Mesendoderm (in vitro differentiated cells): ENCODE measurements at regions not wholly inside any gene's neighbourhood (a gene's known extent, or its start where the extent isn't known, plus 50 kb on each side); places are given as distances from the start of the nearest gene placed in this dataset.

ENCODE experiments used
- DNase-seq: peaks from one replicate; pipeline ENCODE4 v3.0.0; 2013
- H2AK5ac ChIP-seq: 2 replicates; pipeline ENCODE4 v1.6.1; 2013; ENCODE audit warnings: low read length, inconsistent platforms
- H2BK120ac ChIP-seq: 2 replicates; pipeline ENCODE4 v1.6.1; 2013; ENCODE audit warnings: low read depth, mild to moderate bottlenecking, low read length, moderate library complexity, mixed read lengths
- H2BK15ac ChIP-seq: replicated peaks from 2 replicates; pipeline ENCODE4 v1.6.1; 2013; ENCODE audit warnings: low read depth, mild to moderate bottlenecking, moderate library complexity
- H2BK5ac ChIP-seq: 2 replicates; pipeline ENCODE4 v1.6.1; 2013; ENCODE audit warnings: low read length, inconsistent platforms
- H3K18ac ChIP-seq: 2 replicates; pipeline ENCODE4 v1.6.1; 2013; ENCODE audit warnings: mild to moderate bottlenecking, low read length, mixed read lengths
- H3K23ac ChIP-seq: one replicate; pipeline ENCODE4 v1.6.1; 2013; ENCODE audit warnings: low read length
- H3K27ac ChIP-seq: 2 replicates; pipeline ENCODE4 v1.5.1; 2013; ENCODE audit warnings: low read depth, mild to moderate bottlenecking, inconsistent platforms, low read length, moderate library complexity
- H3K27me3 ChIP-seq: 2 replicates; pipeline ENCODE4 v1.6.1; 2013; ENCODE audit warnings: low read length, control low read depth, mild to moderate bottlenecking, inconsistent platforms; ENCODE audit not compliant: insufficient read depth, poor library complexity
- H3K36me3 ChIP-seq: 2 replicates; pipeline ENCODE4 v1.6.1; 2013; ENCODE audit warnings: low read length, inconsistent platforms; ENCODE audit not compliant: control insufficient read depth, insufficient read depth
- H3K4ac ChIP-seq: one replicate; pipeline ENCODE4 v1.6.1; 2013; ENCODE audit warnings: low read depth, mild to moderate bottlenecking, low read length, moderate library complexity
- H3K4me1 ChIP-seq: 2 replicates; pipeline ENCODE4 v1.6.1; 2013; ENCODE audit warnings: low read depth, low read length, inconsistent platforms; ENCODE audit not compliant: control insufficient read depth
- H3K4me2 ChIP-seq: 2 replicates; pipeline ENCODE4 v1.6.1; 2013; ENCODE audit warnings: low read length
- H3K4me3 ChIP-seq: 2 replicates; pipeline ENCODE4 v1.5.1; 2013; ENCODE audit warnings: mild to moderate bottlenecking, low read length
- H3K56ac ChIP-seq: one replicate; pipeline ENCODE4 v1.6.1; 2013; ENCODE audit warnings: low read length
- H3K79me1 ChIP-seq: 2 replicates; pipeline ENCODE4 v1.6.1; 2013; ENCODE audit warnings: low read length, inconsistent platforms
- H3K79me2 ChIP-seq: 2 replicates; pipeline ENCODE4 v1.6.1; 2013; ENCODE audit warnings: mild to moderate bottlenecking, low read length; ENCODE audit not compliant: control insufficient read depth, insufficient read depth
- H3K9ac ChIP-seq: 2 replicates; pipeline ENCODE4 v1.6.1; 2013; ENCODE audit warnings: low read length, inconsistent platforms
- H4K5ac ChIP-seq: one replicate; pipeline ENCODE4 v1.6.1; 2013; ENCODE audit warnings: low read length
- H4K8ac ChIP-seq: one replicate; pipeline ENCODE4 v1.6.1; 2013; ENCODE audit warnings: low read depth, mild to moderate bottlenecking, control low read depth, low read length, moderate library complexity
- WGBS: extraction: QIAGEN DNeasy Blood & Tissue Kit; methylation state at CpG from one replicate; pipeline ENCODE4 v1.1.7; 2013; ENCODE audit warnings: low lambda C conversion rate, missing lambda C conversion rate; ENCODE audit not compliant: insufficient coverage; ENCODE audit errors: extremely low coverage; 5-methylcytosine and 5-hydroxymethylcytosine counted together

GRCh38 chr13:73672492-73672891 lies 461.7 kb downstream of the KLF12 start:
- Histone ChIP-seq H3K36me3 (no peaks in the 10 kb centered on the region), H2BK120ac (no peak overlapping the region), H2BK15ac (no peak overlapping the region), H4K5ac (no peak overlapping the region), H3K4me3 (no peak overlapping the region), H3K23ac (no peak overlapping the region), H3K4me2 (no peak overlapping the region), H2BK5ac (no peak overlapping the region), H3K27ac (no peak overlapping the region), H3K4me1 (peaks cover 2% of the 10 kb centered on the region), H4K8ac (no peak overlapping the region), H3K56ac (no peak overlapping the region), H3K4ac (no peak overlapping the region), H3K79me1 (no peaks in the 10 kb centered on the region), H3K79me2 (no peaks in the 10 kb centered on the region), H3K9ac (no peak overlapping the region), H3K27me3 (no peaks in the 10 kb centered on the region), H2AK5ac (no peak overlapping the region), H3K18ac (no peak overlapping the region)
- no CpG with 5 or more reads among the region's 3 CpGs for WGBS
- no peak for DNase-seq

GRCh38 chr13:73671732-73672131 lies 462.5 kb downstream of the KLF12 start:
- Histone ChIP-seq H3K4me1 (no peaks in the 10 kb centered on the region), H3K4ac (no peak overlapping the region), H3K27ac (no peak overlapping the region), H3K23ac (no peak overlapping the region), H3K9ac (no peak overlapping the region), H3K4me2 (no peak overlapping the region), H3K79me1 (no peaks in the 10 kb centered on the region), H3K4me3 (no peak overlapping the region), H3K79me2 (no peaks in the 10 kb centered on the region), H2BK5ac (no peak overlapping the region), H3K18ac (no peak overlapping the region), H2AK5ac (no peak overlapping the region), H4K8ac (no peak overlapping the region), H2BK120ac (no peak overlapping the region), H3K27me3 (no peaks in the 10 kb centered on the region), H3K36me3 (no peaks in the 10 kb centered on the region), H3K56ac (no peak overlapping the region), H2BK15ac (no peak overlapping the region), H4K5ac (no peak overlapping the region)
- DNase-seq, result no peak
- no CpG with 5 or more reads among the region's 5 CpGs for WGBS

DNA sequence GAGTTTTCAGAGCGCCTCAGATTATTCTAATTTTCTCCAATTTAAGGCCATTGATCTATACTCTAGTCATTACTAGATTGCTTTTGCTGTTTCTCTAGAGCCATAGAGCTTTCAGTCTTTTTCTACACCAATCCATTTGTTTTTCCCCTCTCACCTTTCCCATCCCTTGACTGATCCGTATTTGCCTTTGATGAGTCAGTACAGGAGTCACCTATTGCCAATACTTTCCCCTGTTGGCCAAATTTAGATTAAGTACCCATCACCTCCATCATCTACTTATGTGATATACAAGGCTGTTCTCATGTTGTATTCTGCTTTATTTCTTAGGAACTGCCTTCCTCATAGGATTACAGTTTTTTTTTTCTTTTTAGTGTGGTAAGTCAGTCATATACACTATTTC lies 463.2 kb downstream of the KLF12 start:
- Histone ChIP-seq H3K4me3 (no peak overlapping the region), H3K18ac (no peak overlapping the region), H3K4ac (no peak overlapping the region), H3K4me2 (no peak overlapping the region), H3K9ac (no peak overlapping the region), H3K56ac (no peak overlapping the region), H2BK5ac (no peak overlapping the region), H2BK15ac (no peak overlapping the region), H3K27ac (no peak overlapping the region), H4K8ac (no peak overlapping the region), H3K36me3 (no peaks in the 10 kb centered on the region), H3K79me1 (no peaks in the 10 kb centered on the region), H3K4me1 (no peaks in the 10 kb centered on the region), H3K27me3 (no peaks in the 10 kb centered on the region), H2AK5ac (no peak overlapping the region), H3K23ac (no peak overlapping the region), H2BK120ac (no peak overlapping the region), H3K79me2 (no peaks in the 10 kb centered on the region), H4K5ac (no peak overlapping the region)
- WGBS, result no CpG with 5 or more reads among the region's 2 CpGs
- no peak for DNase-seq

DNA sequence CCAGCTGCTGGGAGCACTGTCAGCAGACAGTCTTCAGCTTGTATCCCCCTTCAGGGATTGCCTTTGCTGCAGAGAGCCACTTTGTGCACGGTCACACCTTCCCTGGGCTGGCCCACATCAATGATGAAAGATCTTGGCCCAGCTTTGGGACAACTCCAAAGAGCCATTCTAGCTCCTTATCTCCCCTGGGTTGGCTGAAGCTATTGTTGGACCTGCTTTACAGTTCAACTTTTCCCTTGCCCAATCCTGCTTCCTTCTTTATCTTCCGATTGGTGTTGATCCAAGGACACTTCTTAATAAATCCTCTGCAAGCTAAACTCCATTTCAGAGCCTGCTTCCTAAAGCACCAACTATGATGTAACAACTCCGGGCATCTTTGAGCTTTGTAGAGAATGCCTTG lies 466.4 kb downstream of the KLF12 start:
- Histone ChIP-seq H2AK5ac (no peak overlapping the region), H3K79me2 (no peaks in the 10 kb centered on the region), H3K9ac (no peak overlapping the region), H3K27me3 (no peaks in the 10 kb centered on the region), H3K4me1 (no peaks in the 10 kb centered on the region), H2BK15ac (no peak overlapping the region), H3K23ac (no peak overlapping the region), H4K5ac (no peak overlapping the region), H2BK5ac (no peak overlapping the region), H3K4ac (no peak overlapping the region), H3K18ac (no peak overlapping the region), H3K4me2 (no peak overlapping the region), H3K27ac (no peak overlapping the region), H4K8ac (no peak overlapping the region), H3K4me3 (no peak overlapping the region), H3K36me3 (no peaks in the 10 kb centered on the region), H2BK120ac (no peak overlapping the region), H3K56ac (no peak overlapping the region), H3K79me1 (no peaks in the 10 kb centered on the region)
- WGBS, result no CpG with 5 or more reads among the region's 3 CpGs
- no peak for DNase-seq

- Histone ChIP-seq H2BK15ac (no peak overlapping the region), H3K23ac (no peak overlapping the region), H3K4me1 (no peaks in the 10 kb centered on the region), H3K79me2 (no peaks in the 10 kb centered on the region), H4K5ac (no peak overlapping the region), H2AK5ac (no peak overlapping the region), H3K56ac (no peak overlapping the region), H3K27me3 (no peaks in the 10 kb centered on the region), H3K4me3 (no peak overlapping the region), H3K9ac (no peak overlapping the region), H2BK120ac (no peak overlapping the region), H4K8ac (no peak overlapping the region), H3K79me1 (no peaks in the 10 kb centered on the region), H2BK5ac (no peak overlapping the region), H3K27ac (no peak overlapping the region), H3K36me3 (no peaks in the 10 kb centered on the region), H3K4ac (no peak overlapping the region), H3K18ac (no peak overlapping the region), H3K4me2 (no peak overlapping the region)
- no peak for DNase-seq
- WGBS, result no CpG with 5 or more reads among the region's 2 CpGs
Measured at GRCh38 chr13:73665261-73665660, 468.9 kb downstream of the KLF12 start.

GRCh38 chr13:73664851-73665250 lies 469.4 kb downstream of the KLF12 start:
- no peak overlapping the region for H2BK120ac ChIP-seq

More at GRCh38 chr13:73664851-73665250, 469.4 kb downstream of the KLF12 start:
- H2BK15ac ChIP-seq, result no peak overlapping the region
- no peaks in the 10 kb centered on the region for H3K4me1 ChIP-seq
- no peaks in the 10 kb centered on the region for H3K79me2 ChIP-seq
- H3K27ac ChIP-seq, result no peak overlapping the region
- no peak overlapping the region for H2AK5ac ChIP-seq
- H3K4ac ChIP-seq, result no peak overlapping the region
- H2BK5ac ChIP-seq, result no peak overlapping the region
- H3K27me3 ChIP-seq, result no peaks in the 10 kb centered on the region
- H3K79me1 ChIP-seq, result no peaks in the 10 kb centered on the region
- H3K4me2 ChIP-seq, result no peak overlapping the region
- no peak overlapping the region for H4K5ac ChIP-seq
- H3K18ac ChIP-seq, result no peak overlapping the region
- no peak overlapping the region for H4K8ac ChIP-seq
- no peak overlapping the region for H3K23ac ChIP-seq
- H3K4me3 ChIP-seq, result no peak overlapping the region
- DNase-seq, result no peak
- H3K36me3 ChIP-seq, result no peaks in the 10 kb centered on the region
- WGBS, result no CpG with 5 or more reads among the region's 4 CpGs
- H3K56ac ChIP-seq, result no peak overlapping the region
- no peak overlapping the region for H3K9ac ChIP-seq
